ENCODE measurements at regions not wholly inside any gene's neighbourhood (a gene's known extent, or its start where the extent isn't known, plus 50 kb on each side); places are given as distances from the start of the nearest gene placed in this dataset.

DNA sequence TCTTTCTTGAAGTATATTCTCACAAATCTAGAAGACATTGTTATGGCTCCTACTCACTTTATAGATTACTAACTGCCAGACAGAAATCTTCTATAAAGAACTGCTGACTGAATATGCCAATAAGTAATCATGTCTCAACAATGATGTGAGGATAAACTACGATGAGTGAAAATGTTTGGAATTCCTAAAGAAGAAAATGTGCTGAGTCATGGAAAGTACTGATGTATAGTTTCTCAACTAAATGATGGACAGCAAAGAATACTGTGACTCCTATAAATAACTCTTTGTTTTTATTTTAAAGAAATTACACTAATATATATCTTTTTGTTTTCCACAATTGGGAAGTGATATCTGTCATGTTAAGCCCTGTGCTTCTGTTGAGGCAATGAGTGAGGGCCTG, 232.9 kb downstream of the LNPK start:
- H3K4me1 ChIP-seq (replicated peaks in 1 of 2), result no peaks in the 10 kb centered on the region
- H3K27ac ChIP-seq, result no peak overlapping the region
- H3K27me3 ChIP-seq, result no peaks in the 10 kb centered on the region
- WGBS, 4 donors, result 65 to 82% (median 73%) methylated on average over 1 of the region's 1 CpG
- no peak overlapping the region for H3K4me3 ChIP-seq
- H3K36me3 ChIP-seq (replicated peaks in 1 of 2), result no peaks in the 10 kb centered on the region
- no peak for DNase-seq
- TF ChIP-seq POLR2A (IDR thresholded peaks at IDR 0.05), result no peak
- TF ChIP-seq, protein P1, sequence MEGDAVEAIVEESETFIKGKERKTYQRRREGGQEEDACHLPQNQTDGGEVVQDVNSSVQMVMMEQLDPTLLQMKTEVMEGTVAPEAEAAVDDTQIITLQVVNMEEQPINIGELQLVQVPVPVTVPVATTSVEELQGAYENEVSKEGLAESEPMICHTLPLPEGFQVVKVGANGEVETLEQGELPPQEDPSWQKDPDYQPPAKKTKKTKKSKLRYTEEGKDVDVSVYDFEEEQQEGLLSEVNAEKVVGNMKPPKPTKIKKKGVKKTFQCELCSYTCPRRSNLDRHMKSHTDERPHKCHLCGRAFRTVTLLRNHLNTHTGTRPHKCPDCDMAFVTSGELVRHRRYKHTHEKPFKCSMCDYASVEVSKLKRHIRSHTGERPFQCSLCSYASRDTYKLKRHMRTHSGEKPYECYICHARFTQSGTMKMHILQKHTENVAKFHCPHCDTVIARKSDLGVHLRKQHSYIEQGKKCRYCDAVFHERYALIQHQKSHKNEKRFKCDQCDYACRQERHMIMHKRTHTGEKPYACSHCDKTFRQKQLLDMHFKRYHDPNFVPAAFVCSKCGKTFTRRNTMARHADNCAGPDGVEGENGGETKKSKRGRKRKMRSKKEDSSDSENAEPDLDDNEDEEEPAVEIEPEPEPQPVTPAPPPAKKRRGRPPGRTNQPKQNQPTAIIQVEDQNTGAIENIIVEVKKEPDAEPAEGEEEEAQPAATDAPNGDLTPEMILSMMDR (IDR thresholded peaks at IDR 0.05), result no peak
- no peaks in the 10 kb centered on the region for H3K9me3 ChIP-seq (replicated peaks in 1 of 3)
- intact Hi-C loops (cut with DNase I), result no loop called here

DNA sequence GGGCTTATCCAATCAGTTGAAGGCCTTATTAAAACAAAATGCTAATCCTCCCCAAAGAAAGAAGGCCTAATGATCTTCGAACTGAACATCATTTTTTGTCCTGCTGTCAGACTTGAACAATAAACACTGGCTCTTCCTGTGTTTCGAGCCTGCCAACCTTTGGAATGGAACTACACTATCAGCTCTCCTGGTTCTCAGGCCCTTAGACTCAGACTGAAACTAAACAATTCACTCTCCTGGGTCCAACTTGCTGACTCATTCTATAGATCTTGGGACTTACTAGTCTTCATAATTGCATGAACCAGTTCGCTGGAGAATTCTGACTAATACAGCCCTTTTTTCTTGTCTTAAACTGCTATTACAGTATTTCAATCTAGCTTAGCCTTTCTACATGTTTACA, 235.2 kb downstream of the LNPK start:
- Histone ChIP-seq H3K4me3 (no peak overlapping the region), H3K4me1 (replicated peaks in 1 of 2) (no peaks in the 10 kb centered on the region), H3K36me3 (replicated peaks in 1 of 2) (no peaks in the 10 kb centered on the region), H3K9me3 (replicated peaks in 1 of 3) (no peaks in the 10 kb centered on the region), H3K27ac (no peak overlapping the region), H3K27me3 (no peaks in the 10 kb centered on the region)
- DNase-seq, result no peak
- WGBS, 4 donors, result 48 to 60% (median 52%) methylated on average over 3 of the region's 3 CpGs
- TF ChIP-seq POLR2A (IDR thresholded peaks at IDR 0.05), result no peak
- TF ChIP-seq, protein P1 (IDR thresholded peaks at IDR 0.05), result no peak
- intact Hi-C loops (cut with DNase I), result no loop called here

DNA sequence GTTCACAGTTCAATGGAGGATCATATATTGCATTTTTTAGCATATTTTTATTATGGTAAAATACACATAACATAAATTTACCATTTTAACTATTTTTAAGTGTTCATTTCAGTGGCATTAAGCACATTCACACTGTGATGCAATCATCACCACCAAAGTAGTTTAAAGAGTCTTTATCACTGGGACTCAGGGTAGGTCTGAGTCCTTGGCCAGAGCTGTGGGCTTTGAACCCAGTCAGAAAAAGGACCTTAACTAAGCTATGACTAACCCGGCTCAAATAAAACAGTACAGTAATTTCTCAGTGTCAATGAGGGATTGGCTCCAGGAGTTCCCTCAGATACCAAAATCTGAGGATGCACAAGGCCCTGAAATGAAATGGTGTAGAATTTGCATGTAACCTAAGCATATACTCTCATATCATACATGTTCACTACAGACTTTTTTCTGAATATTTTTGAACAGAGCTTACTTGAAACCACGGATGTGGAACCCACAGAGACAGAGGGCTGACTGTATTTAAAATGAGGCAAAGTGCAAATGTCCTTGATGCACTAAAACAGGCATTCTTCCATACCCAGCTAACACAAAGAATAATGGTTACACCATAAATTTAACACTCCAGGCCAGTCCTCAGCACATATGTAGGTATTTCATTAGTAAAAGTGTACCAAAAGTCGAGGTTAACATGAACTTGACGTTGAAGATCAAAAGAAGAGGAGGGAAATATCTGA, 246.2 kb downstream of the LNPK start:
- no peak overlapping the region for H3K27ac ChIP-seq
- TF ChIP-seq POLR2A (IDR thresholded peaks at IDR 0.05), result no peak
- TF ChIP-seq, protein P1 (IDR thresholded peaks at IDR 0.05), result no peak
- intact Hi-C loops (cut with DNase I), result no loop called here
- H3K9me3 ChIP-seq (replicated peaks in 1 of 3), result no peaks in the 10 kb centered on the region
- no peaks in the 10 kb centered on the region for H3K4me1 ChIP-seq (replicated peaks in 1 of 2)
- H3K36me3 ChIP-seq (replicated peaks in 1 of 2), result no peaks in the 10 kb centered on the region
- WGBS, 4 donors, result 41 to 52% (median 43%) methylated on average over 4 of the region's 4 CpGs
- no peaks in the 10 kb centered on the region for H3K27me3 ChIP-seq
- H3K4me3 ChIP-seq, result no peak overlapping the region
- DNase-seq, result no peak

DNA sequence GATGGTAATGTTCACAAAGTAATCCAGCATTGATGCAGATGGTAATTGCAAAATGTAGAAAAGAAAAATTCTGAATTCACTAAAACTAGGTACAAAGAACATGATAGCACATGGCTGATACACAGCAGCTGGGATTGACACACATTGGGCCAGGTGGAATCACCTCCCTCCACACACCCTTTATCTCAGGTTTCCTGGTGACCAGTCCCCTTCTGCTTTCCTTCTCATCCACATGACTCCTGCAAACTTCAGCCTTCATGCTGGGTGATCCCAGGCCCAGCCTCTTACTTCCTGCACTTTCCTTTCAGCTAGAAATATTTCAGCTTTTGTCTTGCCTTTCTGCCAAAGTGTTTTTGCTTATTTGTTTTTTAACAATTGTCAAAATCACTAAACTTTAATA, 246.9 kb downstream of the LNPK start:
- H3K4me1 ChIP-seq (replicated peaks in 1 of 2), result no peaks in the 10 kb centered on the region
- no peak overlapping the region for H3K4me3 ChIP-seq
- no peaks in the 10 kb centered on the region for H3K9me3 ChIP-seq (replicated peaks in 1 of 3)
- H3K27ac ChIP-seq, result no peak overlapping the region
- H3K27me3 ChIP-seq, result no peaks in the 10 kb centered on the region
- no peaks in the 10 kb centered on the region for H3K36me3 ChIP-seq (replicated peaks in 1 of 2)
- TF ChIP-seq POLR2A (IDR thresholded peaks at IDR 0.05), result no peak
- TF ChIP-seq, protein P1 (IDR thresholded peaks at IDR 0.05), result no peak
- no peak for DNase-seq
- intact Hi-C loops (cut with DNase I), result no loop called here
